ENCODE measurements at regions not wholly inside any gene's neighbourhood (a gene's known extent, or its start where the extent isn't known, plus 50 kb on each side); places are given as distances from the start of the nearest gene placed in this dataset.

DNA sequence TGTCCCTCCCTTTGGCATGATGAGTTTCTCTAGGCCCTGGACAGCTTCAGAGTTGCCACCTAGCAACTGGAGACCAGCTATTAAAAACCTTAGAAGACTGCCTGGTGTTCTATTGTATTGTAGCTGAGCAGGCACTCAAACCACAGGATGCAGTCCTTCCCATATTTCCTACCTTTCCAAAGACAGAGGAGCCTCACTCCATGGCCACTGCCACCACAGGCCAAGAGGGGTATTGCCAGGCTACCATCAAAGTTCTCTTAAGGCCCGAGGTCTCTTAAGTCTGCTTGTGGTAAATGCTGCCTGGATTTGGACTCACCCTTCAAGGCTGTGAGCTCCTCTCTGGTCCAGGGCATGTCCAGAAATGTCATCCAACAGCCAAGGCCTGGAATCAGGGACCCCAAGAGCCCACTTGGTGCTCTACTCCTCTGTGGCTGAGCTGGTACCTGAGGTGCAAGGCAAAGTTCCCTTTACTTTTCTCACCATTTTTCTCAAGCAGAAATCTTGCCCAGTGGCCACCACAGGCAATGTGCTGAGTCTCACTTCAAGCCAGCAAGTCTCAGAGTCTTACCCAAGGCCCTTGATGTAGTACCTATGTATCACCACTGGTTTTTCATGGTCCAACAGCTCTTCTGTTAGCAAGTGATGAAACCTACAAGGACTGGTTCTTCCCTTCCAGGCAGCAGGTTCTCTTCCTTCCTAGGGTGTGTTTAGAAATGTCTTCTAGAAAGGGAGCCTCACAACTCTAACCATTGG is 269.4 kb downstream of the AMY1C start (continued):
- no peak for TF ChIP-seq ARNT2 (CRISPR knock-in tag; IDR thresholded peaks at IDR 0.05; ENCODE audit: low read depth)

DNA sequence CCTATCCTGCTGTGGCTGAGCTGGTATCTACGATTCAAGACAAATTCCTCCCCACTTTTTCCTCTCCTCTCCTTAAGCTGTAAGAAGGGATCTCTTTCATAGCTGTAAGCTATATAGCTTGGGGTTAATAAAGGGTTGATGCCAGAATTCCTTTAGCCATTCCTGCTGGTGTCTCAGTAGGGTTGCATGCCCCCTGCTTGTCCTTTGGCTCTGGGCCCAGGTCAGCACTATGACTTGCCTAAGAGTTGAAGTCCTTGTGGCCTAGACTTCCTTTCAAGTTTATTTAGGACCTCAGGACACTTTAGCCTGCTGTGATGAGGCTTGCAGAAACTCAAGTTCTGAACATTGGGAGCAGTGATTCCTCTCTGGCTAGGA is 270.0 kb downstream of the AMY1C start:
- Histone ChIP-seq H3K9ac (ENCODE audit: insufficient read depth, low read depth, low read length) (no peak overlapping the region), H3K27ac (ENCODE audit: extremely low read length, insufficient read depth, low read length) (no peak overlapping the region), H3K4me1 (ENCODE audit: insufficient read depth, low read length) (no peaks in the 10 kb centered on the region), H3K27me3 (ENCODE audit: control insufficient read depth in 1 of 2, insufficient read depth in 2 of 2, low read length in 2 of 2) (no peaks in the 10 kb centered on the region), H4K20me1 (ENCODE audit: insufficient read depth, low read length) (no peaks in the 10 kb centered on the region), H3K4me3 (replicated peaks in 1 of 3; ENCODE audit: insufficient read depth in 1 of 3, low read depth in 2 of 3, low read length in 3 of 3) (no peak overlapping the region), H2AFZ (ENCODE audit: low read length) (no peak overlapping the region), H3K79me2 (ENCODE audit: insufficient read depth, low read length) (no peaks in the 10 kb centered on the region), H3K9me3 (ENCODE audit: low read length) (peaks cover 20% of the 10 kb centered on the region), H3K36me3 (replicated peaks in 1 of 2; ENCODE audit: control insufficient read depth in 1 of 2, insufficient read depth in 2 of 2, low read length in 2 of 2) (no peaks in the 10 kb centered on the region), H3K4me2 (ENCODE audit: low read depth, low read length) (no peak overlapping the region)
- 0% methylated on average over 1 of the region's 1 CpG for WGBS (ENCODE audit: low lambda C conversion rate)
- FAIRE-seq (no peak), DNase-seq (ENCODE audit: low spot score) (no peak), ATAC-seq (no peak)
- ChIA-PET POLR2A (no interaction called here), CTCF (ENCODE audit: low intra/inter-chr PET ratio, low total read pairs) (no interaction called here)
- TF ChIP-seq YEATS4 (CRISPR knock-in tag; IDR thresholded peaks at IDR 0.05; ENCODE audit: borderline replicate concordance) = no peak
- TF ChIP-seq, protein P1, sequence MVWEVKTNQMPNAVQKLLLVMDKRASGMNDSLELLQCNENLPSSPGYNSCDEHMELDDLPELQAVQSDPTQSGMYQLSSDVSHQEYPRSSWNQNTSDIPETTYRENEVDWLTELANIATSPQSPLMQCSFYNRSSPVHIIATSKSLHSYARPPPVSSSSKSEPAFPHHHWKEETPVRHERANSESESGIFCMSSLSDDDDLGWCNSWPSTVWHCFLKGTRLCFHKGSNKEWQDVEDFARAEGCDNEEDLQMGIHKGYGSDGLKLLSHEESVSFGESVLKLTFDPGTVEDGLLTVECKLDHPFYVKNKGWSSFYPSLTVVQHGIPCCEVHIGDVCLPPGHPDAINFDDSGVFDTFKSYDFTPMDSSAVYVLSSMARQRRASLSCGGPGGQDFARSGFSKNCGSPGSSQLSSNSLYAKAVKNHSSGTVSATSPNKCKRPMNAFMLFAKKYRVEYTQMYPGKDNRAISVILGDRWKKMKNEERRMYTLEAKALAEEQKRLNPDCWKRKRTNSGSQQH (CRISPR knock-in tag; IDR thresholded peaks at IDR 0.05; ENCODE audit: low read depth) = no peak
- TF ChIP-seq ZNF337 (CRISPR knock-in tag; IDR thresholded peaks at IDR 0.05; ENCODE audit: borderline replicate concordance, low read depth) = no peak
- no peak for TF ChIP-seq CAMTA2 (CRISPR knock-in tag; IDR thresholded peaks at IDR 0.05; ENCODE audit: borderline replicate concordance)
- BruUV-seq (replicated peaks) = no TSS peak
- intact Hi-C loops (cut with micrococcal nuclease; ENCODE audit: unreplicated experiment) = no loop called here
- in situ Hi-C loops (cut with HindIII; ENCODE audit: extremely low pct_ligation_motif_present, low pct_unique_long_range_greater_than_20kb) = no loop called here
